Skeletal muscle cell (primary cell): ENCODE measurements at regions not wholly inside any gene's neighbourhood (a gene's known extent, or its start where the extent isn't known, plus 50 kb on each side); places are given as distances from the start of the nearest gene placed in this dataset.
"Not testable (repeated sequence)": the region's sequence is repeated elsewhere in the genome, so short reads cannot be mapped to it uniquely, and the experiment has no call there.

ENCODE experiments used
- DNase-seq: peaks from one replicate; pipeline ENCODE4 v3.0.0-alpha.2; 2010; ENCODE audit warnings: low read depth
- H3K4me3 ChIP-seq: 2 replicates; pipeline ENCODE4 v1.5.1; 2011; ENCODE audit warnings: low read depth, mild to moderate bottlenecking, control low read depth, low read length, moderate library complexity

GRCh38 chr1:224525411-224526040 lies 90.6 kb upstream of the CNIH3 start:
- H3K4me3 ChIP-seq = no peak overlapping the region
- no peak for DNase-seq

GRCh38 chr1:224526771-224527170 lies 89.3 kb upstream of the CNIH3 start:
- no peak for DNase-seq
- no peak overlapping the region for H3K4me3 ChIP-seq

GRCh38 chr1:224528900-224529299 lies 87.2 kb upstream of the CNIH3 start:
- no peak overlapping the region for H3K4me3 ChIP-seq
- DNase-seq = no peak

GRCh38 chr1:224529844-224530243 lies 86.3 kb upstream of the CNIH3 start:
- H3K4me3 ChIP-seq = no peak overlapping the region
- DNase-seq = no peak

GRCh38 chr1:224533517-224533916 lies 82.6 kb upstream of the CNIH3 start:
- no peak for DNase-seq

GRCh38 chr1:224534731-224535130 lies 81.4 kb upstream of the CNIH3 start:
- no peak overlapping the region for H3K4me3 ChIP-seq
- no peak for DNase-seq

More at GRCh38 chr1:224533517-224533916, 82.6 kb upstream of the CNIH3 start:
- H3K4me3 ChIP-seq = no peak overlapping the region

GRCh38 chr1:224535641-224536040 lies 80.5 kb upstream of the CNIH3 start:
- DNase-seq = no peak

GRCh38 chr1:224539971-224540370 lies 76.1 kb upstream of the CNIH3 start:
- no peak for DNase-seq
- H3K4me3 ChIP-seq = no peak overlapping the region

More at GRCh38 chr1:224535641-224536040, 80.5 kb upstream of the CNIH3 start:
- no peak overlapping the region for H3K4me3 ChIP-seq

GRCh38 chr1:224540535-224540934 lies 75.6 kb upstream of the CNIH3 start:
- no peak for DNase-seq
- no peak overlapping the region for H3K4me3 ChIP-seq

GRCh38 chr1:224541072-224541790 lies 74.9 kb upstream of the CNIH3 start:
- no peak for DNase-seq
- H3K4me3 ChIP-seq = no peak overlapping the region

GRCh38 chr1:224541901-224542630 lies 74.1 kb upstream of the CNIH3 start:
- no peak for DNase-seq
- no peak overlapping the region for H3K4me3 ChIP-seq

- DNase-seq = peak; percentile 92
- no peak overlapping the region for H3K4me3 ChIP-seq
Measured at GRCh38 chr1:224542783-224543440, 73.2 kb upstream of the CNIH3 start.

- no peak overlapping the region for H3K4me3 ChIP-seq
- no peak for DNase-seq
Measured at GRCh38 chr1:224543453-224543852, 72.7 kb upstream of the CNIH3 start.

- no peak for DNase-seq
- H3K4me3 ChIP-seq = no peak overlapping the region
Measured at GRCh38 chr1:224544346-224545110, 71.6 kb upstream of the CNIH3 start.

GRCh38 chr1:224545571-224545970 lies 70.5 kb upstream of the CNIH3 start:
- H3K4me3 ChIP-seq = no peak overlapping the region
- no peak for DNase-seq

GRCh38 chr1:224548676-224549075 lies 67.4 kb upstream of the CNIH3 start:
- H3K4me3 ChIP-seq = no peak overlapping the region
- DNase-seq = no peak

GRCh38 chr1:224551189-224551588 lies 64.9 kb upstream of the CNIH3 start:
- not testable (repeated sequence) for DNase-seq

GRCh38 chr1:224554056-224554455 lies 62.1 kb upstream of the CNIH3 start:
- DNase-seq = no peak
- no peak overlapping the region for H3K4me3 ChIP-seq

More at GRCh38 chr1:224551189-224551588, 64.9 kb upstream of the CNIH3 start:
- not testable (repeated sequence) for H3K4me3 ChIP-seq

GRCh38 chr1:224554620-224555259 lies 61.4 kb upstream of the CNIH3 start:
- DNase-seq = no peak
- no peak overlapping the region for H3K4me3 ChIP-seq
